ENCODE measurements at regions not wholly inside any gene's neighbourhood (a gene's known extent, or its start where the extent isn't known, plus 50 kb on each side); places are given as distances from the start of the nearest gene placed in this dataset.

DNA sequence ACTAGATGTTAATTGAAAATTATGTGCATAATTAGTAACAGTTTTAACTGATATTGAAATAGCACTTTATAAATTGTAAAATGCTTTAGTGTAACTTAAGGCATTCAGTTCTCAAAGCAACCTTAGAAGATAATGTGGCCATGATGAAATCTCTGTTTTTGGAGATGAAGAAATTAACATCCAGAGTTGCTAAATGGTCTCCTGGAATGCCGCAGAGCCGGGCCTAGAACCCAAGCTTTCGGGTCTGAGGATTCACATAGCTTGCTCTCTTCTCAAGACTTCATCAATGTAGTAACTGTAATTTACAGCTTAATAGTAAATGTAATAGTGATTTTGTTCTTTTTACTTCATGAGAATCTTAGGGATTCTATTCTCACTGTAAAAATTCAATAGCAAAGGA is 272.3 kb downstream of the HS3ST3A1 start:
- no TSS peak for BruUV-seq (replicated peaks)
- no peak overlapping the region for H2AFZ ChIP-seq (ENCODE audit: low read depth, low read length)
- H3K4me3 ChIP-seq (replicated peaks in 1 of 3; ENCODE audit: insufficient read depth in 1 of 3, low read depth in 1 of 3, low read length in 3 of 3): no peak overlapping the region
- TF ChIP-seq JUN (IDR thresholded peaks at IDR 0.05; ENCODE audit: borderline replicate concordance, insufficient read depth, insufficient read length, low read depth): no peak
- TF ChIP-seq FOS (IDR thresholded peaks at IDR 0.05; ENCODE audit: borderline replicate concordance, insufficient read depth, low read length): no peak
- no peak for TF ChIP-seq POLR2AphosphoS5 (IDR thresholded peaks at IDR 0.05; ENCODE audit: insufficient read depth, low read depth, low read length)
- TF ChIP-seq, protein P1, sequence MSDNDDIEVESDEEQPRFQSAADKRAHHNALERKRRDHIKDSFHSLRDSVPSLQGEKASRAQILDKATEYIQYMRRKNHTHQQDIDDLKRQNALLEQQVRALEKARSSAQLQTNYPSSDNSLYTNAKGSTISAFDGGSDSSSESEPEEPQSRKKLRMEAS (IDR thresholded peaks at IDR 0.05; ENCODE audit: insufficient read depth, insufficient read length): no peak
- TF ChIP-seq GATA2 (IDR thresholded peaks at IDR 0.05; ENCODE audit: insufficient read depth, insufficient read length, low read depth, low read length): no peak
- H3K9me3 ChIP-seq (replicated peaks; ENCODE audit: control insufficient read depth, insufficient read depth, low read length): peaks cover 2% of the 10 kb centered on the region
- dilution Hi-C loops (cut with MboI; ENCODE audit: extremely low pct_ligation_motif_present, low sequenced_read_pairs) (no loop called here), intact Hi-C loops (cut with micrococcal nuclease) (no loop called here)
- no peak overlapping the region for H3K27ac ChIP-seq (ENCODE audit: insufficient read depth, low read depth, low read length)
- no peaks in the 10 kb centered on the region for H3K79me2 ChIP-seq (ENCODE audit: control insufficient read depth, insufficient read depth, low read length)
- no peaks in the 10 kb centered on the region for H3K36me3 ChIP-seq (ENCODE audit: control insufficient read depth in 2 of 2, extremely low read depth in 1 of 2, insufficient read depth in 2 of 2, low read length in 2 of 2)
- no peaks in the 10 kb centered on the region for H3K27me3 ChIP-seq (ENCODE audit: control insufficient read depth in 2 of 2, insufficient read depth in 2 of 2, low read length in 2 of 2)
- H3K4me2 ChIP-seq (ENCODE audit: insufficient read depth, low read length): no peak overlapping the region
- CTCF ChIA-PET: no interaction called here
- H4K20me1 ChIP-seq (replicated peaks; ENCODE audit: control insufficient read depth, extremely low read depth, insufficient read depth, low read length): no peaks in the 10 kb centered on the region
- no peak overlapping the region for H3K9ac ChIP-seq (replicated peaks; ENCODE audit: extremely low read depth, insufficient read depth, low read length)
- H3K4me1 ChIP-seq (ENCODE audit: control insufficient read depth, extremely low read depth, insufficient read depth, low read length): no peaks in the 10 kb centered on the region
- POLR2A ChIA-PET: no interaction called here
- no peaks in the 10 kb centered on the region for H3K9me1 ChIP-seq (replicated peaks; ENCODE audit: control insufficient read depth, extremely low read depth, insufficient read depth, low read length)
- DNase-seq (ENCODE audit: low read depth, low spot score) (no peak), FAIRE-seq (no peak)

GRCh38 chr17:13323990-13324389 is 277.7 kb downstream of the HS3ST3A1 start:
- TF ChIP-seq POLR2A (IDR thresholded peaks at IDR 0.05; ENCODE audit: low read depth, low read length) (no peak), JUN (IDR thresholded peaks at IDR 0.05; ENCODE audit: borderline replicate concordance, insufficient read depth, insufficient read length, low read depth) (no peak), EZH2 (IDR thresholded peaks at IDR 0.05; ENCODE audit: borderline replicate concordance, low read depth, low read length, severe bottlenecking) (no peak), GATA2 (IDR thresholded peaks at IDR 0.05; ENCODE audit: insufficient read depth, insufficient read length, low read depth, low read length) (no peak), MYC (IDR thresholded peaks at IDR 0.05; ENCODE audit: low read depth, low read length) (no peak), FOS (IDR thresholded peaks at IDR 0.05; ENCODE audit: borderline replicate concordance, insufficient read depth, low read length) (no peak), CTCF (IDR thresholded peaks at IDR 0.05; ENCODE audit: extremely low read depth in 1 of 2, insufficient read depth in 1 of 2, low read depth in 1 of 2, low read length in 2 of 2) (no peak), POLR2AphosphoS5 (IDR thresholded peaks at IDR 0.05; ENCODE audit: insufficient read depth, low read depth, low read length) (no peak)
- TF ChIP-seq, protein P1 (IDR thresholded peaks at IDR 0.05; ENCODE audit: insufficient read depth, insufficient read length): no peak
- no peak overlapping the region for H3K4me2 ChIP-seq (ENCODE audit: insufficient read depth, low read length)
- BruUV-seq (replicated peaks): no TSS peak
- DNase-seq (ENCODE audit: low read depth, low spot score) (no peak), FAIRE-seq (no peak)
- H3K36me3 ChIP-seq (ENCODE audit: control insufficient read depth in 2 of 2, extremely low read depth in 1 of 2, insufficient read depth in 2 of 2, low read length in 2 of 2): no peaks in the 10 kb centered on the region
- H3K9me1 ChIP-seq (replicated peaks; ENCODE audit: control insufficient read depth, extremely low read depth, insufficient read depth, low read length): no peaks in the 10 kb centered on the region
- no peaks in the 10 kb centered on the region for H3K4me1 ChIP-seq (ENCODE audit: control insufficient read depth, extremely low read depth, insufficient read depth, low read length)
- H3K9ac ChIP-seq (replicated peaks; ENCODE audit: extremely low read depth, insufficient read depth, low read length): no peak overlapping the region
- ChIA-PET POLR2A (no interaction called here), CTCF (no interaction called here)
- intact Hi-C loops (cut with micrococcal nuclease) (no loop called here), dilution Hi-C loops (cut with MboI; ENCODE audit: extremely low pct_ligation_motif_present, low sequenced_read_pairs) (no loop called here)
- no peak overlapping the region for H3K4me3 ChIP-seq (replicated peaks in 1 of 3; ENCODE audit: insufficient read depth in 1 of 3, low read depth in 1 of 3, low read length in 3 of 3)
- H3K9me3 ChIP-seq (replicated peaks; ENCODE audit: control insufficient read depth, insufficient read depth, low read length): peaks cover 2% of the 10 kb centered on the region
- no peak overlapping the region for H3K27ac ChIP-seq (ENCODE audit: insufficient read depth, low read depth, low read length)
- no peaks in the 10 kb centered on the region for H4K20me1 ChIP-seq (replicated peaks; ENCODE audit: control insufficient read depth, extremely low read depth, insufficient read depth, low read length)
- no peaks in the 10 kb centered on the region for H3K79me2 ChIP-seq (ENCODE audit: control insufficient read depth, insufficient read depth, low read length)
- H2AFZ ChIP-seq (ENCODE audit: low read depth, low read length): no peak overlapping the region
- H3K27me3 ChIP-seq (ENCODE audit: control insufficient read depth in 2 of 2, insufficient read depth in 2 of 2, low read length in 2 of 2): no peaks in the 10 kb centered on the region

All from endothelial cell of umbilical vein (primary cell).